ENCODE measurements at regions not wholly inside any gene's neighbourhood (a gene's known extent, or its start where the extent isn't known, plus 50 kb on each side); places are given as distances from the start of the nearest gene placed in this dataset.

DNA sequence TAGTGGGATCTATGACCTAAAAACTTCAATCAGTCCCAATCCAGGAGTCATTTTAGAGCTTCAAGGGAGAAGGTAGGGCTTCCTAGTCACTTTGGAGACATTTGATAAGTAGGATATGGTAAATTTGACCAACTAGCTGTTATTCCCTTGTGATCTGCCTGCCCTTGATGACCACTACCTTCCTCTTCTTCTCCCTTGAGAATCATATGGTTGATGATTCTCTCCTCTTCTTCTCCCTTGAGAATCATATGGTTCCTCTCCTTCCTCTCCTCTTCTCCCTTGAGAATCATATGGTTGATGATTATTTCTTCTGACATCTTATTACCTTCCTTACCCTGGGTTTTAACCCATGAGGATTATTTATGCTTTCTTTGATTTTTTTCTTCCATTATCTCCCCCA is 482.6 kb upstream of the TENM3 start:
- no peaks in the 10 kb centered on the region for H3K9me3 Mint-ChIP-seq (ENCODE audit: unreplicated experiment)
- Histone ChIP-seq H4K20me1 (ENCODE audit: insufficient read depth, low read length) (no peaks in the 10 kb centered on the region), H3K4me1 (ENCODE audit: insufficient read depth, low read length) (peaks cover 11% of the 10 kb centered on the region), H3K9ac (ENCODE audit: low read length) (no peak overlapping the region), H3K4me2 (ENCODE audit: low read length) (peak overlapping the region; percentile 8), H3K79me2 (ENCODE audit: insufficient read depth, low read length) (no peaks in the 10 kb centered on the region), H3K9me3 (ENCODE audit: insufficient read depth, low read depth, low read length) (no peaks in the 10 kb centered on the region), H3K36me3 (ENCODE audit: insufficient read depth, low read length) (no peaks in the 10 kb centered on the region), H3K27me3 (ENCODE audit: insufficient read depth, low read length) (no peaks in the 10 kb centered on the region), H3K27ac (ENCODE audit: low read depth, low read length) (peak overlapping the region; percentile 42), H3K4me3 (ENCODE audit: insufficient read depth, low read depth, low read length) (no peak overlapping the region), H2AFZ (ENCODE audit: low read depth, low read length) (no peak overlapping the region)
- DNase-seq (ENCODE audit: low read depth) (no peak), FAIRE-seq (no peak)
- no peak overlapping the region for H3K27ac Mint-ChIP-seq (ENCODE audit: unreplicated experiment)
- TF ChIP-seq, protein P1, sequence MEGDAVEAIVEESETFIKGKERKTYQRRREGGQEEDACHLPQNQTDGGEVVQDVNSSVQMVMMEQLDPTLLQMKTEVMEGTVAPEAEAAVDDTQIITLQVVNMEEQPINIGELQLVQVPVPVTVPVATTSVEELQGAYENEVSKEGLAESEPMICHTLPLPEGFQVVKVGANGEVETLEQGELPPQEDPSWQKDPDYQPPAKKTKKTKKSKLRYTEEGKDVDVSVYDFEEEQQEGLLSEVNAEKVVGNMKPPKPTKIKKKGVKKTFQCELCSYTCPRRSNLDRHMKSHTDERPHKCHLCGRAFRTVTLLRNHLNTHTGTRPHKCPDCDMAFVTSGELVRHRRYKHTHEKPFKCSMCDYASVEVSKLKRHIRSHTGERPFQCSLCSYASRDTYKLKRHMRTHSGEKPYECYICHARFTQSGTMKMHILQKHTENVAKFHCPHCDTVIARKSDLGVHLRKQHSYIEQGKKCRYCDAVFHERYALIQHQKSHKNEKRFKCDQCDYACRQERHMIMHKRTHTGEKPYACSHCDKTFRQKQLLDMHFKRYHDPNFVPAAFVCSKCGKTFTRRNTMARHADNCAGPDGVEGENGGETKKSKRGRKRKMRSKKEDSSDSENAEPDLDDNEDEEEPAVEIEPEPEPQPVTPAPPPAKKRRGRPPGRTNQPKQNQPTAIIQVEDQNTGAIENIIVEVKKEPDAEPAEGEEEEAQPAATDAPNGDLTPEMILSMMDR (IDR thresholded peaks at IDR 0.05; ENCODE audit: insufficient read depth, low read depth, low read length): no peak
- no peak for TF ChIP-seq EZH2 (IDR thresholded peaks at IDR 0.05; ENCODE audit: insufficient read depth, low read length)
- H3K27me3 Mint-ChIP-seq (ENCODE audit: low read depth, unreplicated experiment): no peaks in the 10 kb centered on the region
- peaks cover 24% of the 10 kb centered on the region for H3K4me1 Mint-ChIP-seq (ENCODE audit: low read depth, unreplicated experiment)
- H3K4me3 Mint-ChIP-seq (ENCODE audit: unreplicated experiment): no peak overlapping the region
- no peaks in the 10 kb centered on the region for H3K36me3 Mint-ChIP-seq (ENCODE audit: low read depth, unreplicated experiment)

- FAIRE-seq: peak; percentile 76
These were observed 482.0 kb upstream of the TENM3 start for GRCh38 chr4:181761156-181761555.

GRCh38 chr4:181766061-181766548 is 477.1 kb upstream of the TENM3 start:
- Mint-ChIP-seq H3K27ac (ENCODE audit: unreplicated experiment) (peak overlapping the region; percentile 75), H3K4me1 (ENCODE audit: low read depth, unreplicated experiment) (peaks cover 11% of the 10 kb centered on the region), H3K4me3 (ENCODE audit: unreplicated experiment) (no peak overlapping the region), H3K9me3 (ENCODE audit: unreplicated experiment) (no peaks in the 10 kb centered on the region), H3K27me3 (ENCODE audit: low read depth, unreplicated experiment) (no peaks in the 10 kb centered on the region), H3K36me3 (ENCODE audit: low read depth, unreplicated experiment) (no peaks in the 10 kb centered on the region)
- peaks cover 8% of the 10 kb centered on the region for H3K4me1 ChIP-seq (ENCODE audit: insufficient read depth, low read length)
- no peak overlapping the region for H3K27ac ChIP-seq (ENCODE audit: low read depth, low read length)
- H3K9ac ChIP-seq (ENCODE audit: low read length): no peak overlapping the region
- H3K36me3 ChIP-seq (ENCODE audit: insufficient read depth, low read length): no peaks in the 10 kb centered on the region
- H3K4me3 ChIP-seq (ENCODE audit: insufficient read depth, low read depth, low read length): no peak overlapping the region
- DNase-seq (ENCODE audit: low read depth): no peak
- H3K4me2 ChIP-seq (ENCODE audit: low read length): peak overlapping the region; percentile 3
- H4K20me1 ChIP-seq (ENCODE audit: insufficient read depth, low read length): no peaks in the 10 kb centered on the region
- H3K27me3 ChIP-seq (ENCODE audit: insufficient read depth, low read length): no peaks in the 10 kb centered on the region
- TF ChIP-seq EZH2 (IDR thresholded peaks at IDR 0.05; ENCODE audit: insufficient read depth, low read length): no peak
- TF ChIP-seq, protein P1 (IDR thresholded peaks at IDR 0.05; ENCODE audit: insufficient read depth, low read depth, low read length): no peak
- H3K9me3 ChIP-seq (ENCODE audit: insufficient read depth, low read depth, low read length): no peaks in the 10 kb centered on the region
- H2AFZ ChIP-seq (ENCODE audit: low read depth, low read length): no peak overlapping the region
- H3K79me2 ChIP-seq (ENCODE audit: insufficient read depth, low read length): no peaks in the 10 kb centered on the region
- no peak for FAIRE-seq

More at GRCh38 chr4:181761156-181761555, 482.0 kb upstream of the TENM3 start:
- Histone ChIP-seq H3K79me2 (ENCODE audit: insufficient read depth, low read length) (no peaks in the 10 kb centered on the region), H3K9me3 (ENCODE audit: insufficient read depth, low read depth, low read length) (no peaks in the 10 kb centered on the region), H4K20me1 (ENCODE audit: insufficient read depth, low read length) (no peaks in the 10 kb centered on the region), H3K36me3 (ENCODE audit: insufficient read depth, low read length) (no peaks in the 10 kb centered on the region), H3K4me2 (ENCODE audit: low read length) (peak overlapping the region; percentile 8), H3K4me3 (ENCODE audit: insufficient read depth, low read depth, low read length) (no peak overlapping the region), H2AFZ (ENCODE audit: low read depth, low read length) (no peak overlapping the region), H3K27me3 (ENCODE audit: insufficient read depth, low read length) (no peaks in the 10 kb centered on the region), H3K4me1 (ENCODE audit: insufficient read depth, low read length) (peaks cover 12% of the 10 kb centered on the region), H3K9ac (ENCODE audit: low read length) (no peak overlapping the region), H3K27ac (ENCODE audit: low read depth, low read length) (peak overlapping the region; percentile 42)
- peaks cover 26% of the 10 kb centered on the region for H3K4me1 Mint-ChIP-seq (ENCODE audit: low read depth, unreplicated experiment)
- no peak overlapping the region for H3K4me3 Mint-ChIP-seq (ENCODE audit: unreplicated experiment)
- DNase-seq (ENCODE audit: low read depth): peak; percentile 91
- no peaks in the 10 kb centered on the region for H3K27me3 Mint-ChIP-seq (ENCODE audit: low read depth, unreplicated experiment)
- no peaks in the 10 kb centered on the region for H3K9me3 Mint-ChIP-seq (ENCODE audit: unreplicated experiment)
- H3K36me3 Mint-ChIP-seq (ENCODE audit: low read depth, unreplicated experiment): no peaks in the 10 kb centered on the region
- TF ChIP-seq, protein P1 (IDR thresholded peaks at IDR 0.05; ENCODE audit: insufficient read depth, low read depth, low read length): no peak
- no peak for TF ChIP-seq EZH2 (IDR thresholded peaks at IDR 0.05; ENCODE audit: insufficient read depth, low read length)
- H3K27ac Mint-ChIP-seq (ENCODE audit: unreplicated experiment): no peak overlapping the region
